Adrenal gland (tissue), 9 donors: ENCODE measurements at regions not wholly inside any gene's neighbourhood (a gene's known extent, or its start where the extent isn't known, plus 50 kb on each side); places are given as distances from the start of the nearest gene placed in this dataset.

Experiments
- DNase-seq, 7 donors: peaks; one replicate each; pipeline ENCODE4 v3.0.0-alpha.2; 2019 to 2020
- H3K27ac ChIP-seq, 5 donors: fragments of 200-600 bp; sonication (generic) in 4 of 5; 1 replicate in 3 of 5; 2 replicates in 2 of 5; pipeline versions ENCODE4 v1.5.1 to v1.8.0; 2016 to 2020; ENCODE audit warnings: mild to moderate bottlenecking in 1 of 5
- H3K27me3 ChIP-seq: fragments of 200-600 bp; 2 replicates; pipeline ENCODE4 v1.8.0; 2021
- H3K36me3 ChIP-seq, 2 donors: fragments of 200-600 bp; replicated peaks in 1 of 2; 1 replicate in 1 of 2; 2 replicates in 1 of 2; pipeline versions ENCODE4 v1.5.1 to v1.8.0; 2018 to 2022
- H3K4me1 ChIP-seq, 2 donors: fragments of 200-600 bp; replicated peaks in 1 of 2; 1 replicate in 1 of 2; 2 replicates in 1 of 2; pipeline versions ENCODE4 v1.5.1 to v1.8.0; 2018 to 2021
- H3K4me3 ChIP-seq, 4 donors: fragments of 200-600 bp; sonication (generic) in 3 of 4; one replicate each; pipeline ENCODE4 v1.5.1; 2016 to 2018
- H3K9me3 ChIP-seq, 3 donors: fragments of 200-600 bp; sonication (generic) in 1 of 3; replicated peaks in 1 of 3; 1 replicate in 2 of 3; 2 replicates in 1 of 3; pipeline versions ENCODE4 v1.5.1 to v1.8.0; 2016 to 2021
- POLR2A ChIP-seq, 2 donors: fragments of 450-650 bp; IDR thresholded peaks; one replicate each; pipeline ENCODE4 v1.6.1; 2017; ENCODE audit warnings: antibody characterized with exemption in 2 of 2, mild to moderate bottlenecking in 2 of 2, moderate library complexity in 1 of 2
- WGBS, 4 donors: extraction: QIAGEN DNeasy Blood & Tissue Kit in 2 of 4; methylation state at CpG; one replicate each; pipeline versions ENCODE4 v1.1.5 to v1.1.7; 2013 to 2017; 5-methylcytosine and 5-hydroxymethylcytosine counted together
- intact Hi-C, 2 donors: fragments of 100-400 bp; cut with DNase I; formaldehyde crosslinking; loops; one replicate each; pipeline versions ENCODE4 v1.14.1 to v1.15.0; 2022 to 2023
- TF ChIP-seq, protein P1 (sequence below), 6 experiments: fragments of 450-650 bp in 4 of 6; fragments of 200-600 bp in 2 of 6; sonication (generic) in 1 of 6; IDR thresholded peaks; 1 replicate in 5 of 6; 2 replicates in 1 of 6; pipeline versions ENCODE4 v1.5.1 to v1.8.0; 2016 to 2021; ENCODE audit warnings: antibody characterized with exemption in 6 of 6, mild to moderate bottlenecking in 2 of 6, moderate library complexity in 1 of 6
- donor health status: healthy with polysubstance abuse.
- donor health status: Bipolar disorder and iron deficiency.
- donor health status: DM: yes; HTN: yes; CAD: no.
- donor health status: DM: no; HTN: no; CAD: no.
- donor health status: DM: no; HTN: no; CAD: no.

DNA sequence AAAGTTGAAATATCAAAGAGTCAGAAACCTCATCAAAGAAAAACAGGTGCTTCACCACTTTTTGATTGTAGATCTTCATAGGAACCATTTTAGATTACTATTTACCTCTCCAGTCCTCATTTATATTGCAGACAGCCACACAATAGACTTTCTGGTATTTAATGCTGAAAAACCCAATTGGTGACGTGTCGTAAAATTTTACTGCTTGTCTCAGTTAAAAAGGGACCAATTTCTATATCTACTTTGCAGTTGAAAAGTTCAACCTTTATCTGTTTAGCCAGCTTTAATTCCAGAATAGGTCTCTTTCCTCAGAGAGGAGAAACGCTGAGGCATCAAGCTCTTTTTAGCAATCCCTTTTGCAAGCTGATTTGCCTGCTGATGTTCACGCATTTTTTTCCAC is 1722.4 kb downstream of the PLA2G4A start:
- H3K4me1 ChIP-seq = no peaks in the 10 kb centered on the region
- no peaks in the 10 kb centered on the region for H3K9me3 ChIP-seq
- no peaks in the 10 kb centered on the region for H3K27me3 ChIP-seq
- TF ChIP-seq, protein P1, sequence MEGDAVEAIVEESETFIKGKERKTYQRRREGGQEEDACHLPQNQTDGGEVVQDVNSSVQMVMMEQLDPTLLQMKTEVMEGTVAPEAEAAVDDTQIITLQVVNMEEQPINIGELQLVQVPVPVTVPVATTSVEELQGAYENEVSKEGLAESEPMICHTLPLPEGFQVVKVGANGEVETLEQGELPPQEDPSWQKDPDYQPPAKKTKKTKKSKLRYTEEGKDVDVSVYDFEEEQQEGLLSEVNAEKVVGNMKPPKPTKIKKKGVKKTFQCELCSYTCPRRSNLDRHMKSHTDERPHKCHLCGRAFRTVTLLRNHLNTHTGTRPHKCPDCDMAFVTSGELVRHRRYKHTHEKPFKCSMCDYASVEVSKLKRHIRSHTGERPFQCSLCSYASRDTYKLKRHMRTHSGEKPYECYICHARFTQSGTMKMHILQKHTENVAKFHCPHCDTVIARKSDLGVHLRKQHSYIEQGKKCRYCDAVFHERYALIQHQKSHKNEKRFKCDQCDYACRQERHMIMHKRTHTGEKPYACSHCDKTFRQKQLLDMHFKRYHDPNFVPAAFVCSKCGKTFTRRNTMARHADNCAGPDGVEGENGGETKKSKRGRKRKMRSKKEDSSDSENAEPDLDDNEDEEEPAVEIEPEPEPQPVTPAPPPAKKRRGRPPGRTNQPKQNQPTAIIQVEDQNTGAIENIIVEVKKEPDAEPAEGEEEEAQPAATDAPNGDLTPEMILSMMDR (IDR thresholded peaks at IDR 0.05) = no peak
- no peak for TF ChIP-seq POLR2A (IDR thresholded peaks at IDR 0.05)
- WGBS, 4 donors = 59 to 65% (median 61%) methylated on average over 4 of the region's 4 CpGs
- intact Hi-C loops = no loop called here
- H3K4me3 ChIP-seq = no peak overlapping the region
- H3K27ac ChIP-seq = no peak overlapping the region
- no peak for DNase-seq
- no peaks in the 10 kb centered on the region for H3K36me3 ChIP-seq

DNA sequence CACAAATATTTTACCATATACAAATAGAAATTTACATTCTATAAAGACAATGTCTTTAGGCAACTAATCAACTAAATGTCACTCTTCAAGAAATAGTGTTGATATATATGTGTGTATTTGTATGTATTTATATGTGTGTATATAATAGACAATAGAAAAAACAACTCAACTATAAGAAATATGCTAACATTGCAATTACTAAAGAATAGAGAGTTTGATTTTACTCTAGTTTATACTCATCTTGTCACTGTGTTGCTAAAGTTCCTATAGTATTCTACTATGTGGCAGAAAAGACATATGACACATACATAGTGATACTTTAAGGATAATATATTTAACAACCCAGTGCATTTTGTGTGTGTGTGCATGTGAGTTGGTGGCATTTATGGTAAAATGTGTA is 1728.3 kb downstream of the PLA2G4A start:
- DNase-seq = no peak
- Histone ChIP-seq H3K27ac (no peak overlapping the region), H3K36me3 (no peaks in the 10 kb centered on the region), H3K4me3 (no peak overlapping the region), H3K4me1 (no peaks in the 10 kb centered on the region), H3K27me3 (no peaks in the 10 kb centered on the region), H3K9me3 (no peaks in the 10 kb centered on the region)
- TF ChIP-seq, protein P1 (IDR thresholded peaks at IDR 0.05) = no peak
- no peak for TF ChIP-seq POLR2A (IDR thresholded peaks at IDR 0.05)
- intact Hi-C loops = no loop called here

DNA sequence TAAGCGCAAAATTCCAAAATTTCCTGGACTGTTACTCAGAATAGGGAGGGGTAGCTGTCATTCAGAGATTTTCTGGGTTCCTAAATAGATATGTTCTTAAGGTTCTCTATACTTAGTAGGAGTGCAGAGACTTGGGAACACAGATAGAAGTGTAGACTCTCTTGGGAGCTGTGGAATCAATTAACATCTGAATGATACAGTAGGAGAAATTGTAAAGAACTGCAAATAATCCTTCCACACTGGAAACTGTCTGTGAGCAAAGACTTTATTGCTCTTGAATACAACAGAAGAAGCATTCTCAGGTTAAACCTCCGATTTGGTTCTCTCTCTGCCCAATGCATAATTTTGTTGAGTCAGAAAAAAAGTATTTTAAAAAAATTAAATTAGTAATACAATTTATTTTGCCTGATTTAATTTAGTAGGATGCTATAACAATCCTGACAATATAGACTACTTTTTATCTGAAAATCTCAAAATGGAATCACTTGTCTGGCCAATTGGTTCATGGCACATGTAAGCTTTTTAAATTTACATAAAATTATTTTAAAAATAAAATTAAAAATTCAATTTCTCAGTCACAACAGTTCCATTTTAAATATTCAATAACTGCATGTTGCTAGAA is 1754.3 kb downstream of the PLA2G4A start:
- H3K4me1 ChIP-seq = no peaks in the 10 kb centered on the region
- H3K4me3 ChIP-seq = no peak overlapping the region
- TF ChIP-seq, protein P1 (IDR thresholded peaks at IDR 0.05) = no peak
- no peak for TF ChIP-seq POLR2A (IDR thresholded peaks at IDR 0.05)
- intact Hi-C loops = no loop called here
- H3K9me3 ChIP-seq = no peaks in the 10 kb centered on the region
- WGBS, 4 donors = 62 to 77% (median 71%) methylated on average over 2 of the region's 2 CpGs
- no peaks in the 10 kb centered on the region for H3K36me3 ChIP-seq
- no peaks in the 10 kb centered on the region for H3K27me3 ChIP-seq
- H3K27ac ChIP-seq = no peak overlapping the region
- DNase-seq = no peak

DNA sequence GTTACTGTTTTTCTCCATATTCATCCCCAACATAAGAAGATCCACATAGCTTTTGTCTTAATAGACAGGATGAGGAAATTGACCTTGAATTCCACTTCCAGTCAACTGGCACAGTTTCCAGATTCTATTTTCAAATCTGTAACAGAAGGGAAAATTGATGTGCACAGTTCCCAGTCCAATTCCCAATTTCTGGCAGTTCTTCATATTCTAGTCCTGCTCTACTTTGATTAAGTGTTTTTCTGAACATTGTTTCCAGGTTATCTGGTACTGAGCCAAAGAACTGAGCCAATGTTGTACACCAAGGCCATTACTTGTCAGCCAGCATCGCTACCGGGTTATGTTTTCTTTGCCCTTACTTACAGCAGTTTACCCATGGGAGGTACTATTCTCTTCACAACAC is 1755.4 kb downstream of the PLA2G4A start:
- intact Hi-C loops = no loop called here
- 26 to 36% (median 31%) methylated on average over 2 of the region's 2 CpGs for WGBS, 4 donors
- TF ChIP-seq, protein P1 (IDR thresholded peaks at IDR 0.05) = no peak
- TF ChIP-seq POLR2A (IDR thresholded peaks at IDR 0.05) = no peak
- no peaks in the 10 kb centered on the region for H3K9me3 ChIP-seq
- H3K4me1 ChIP-seq = no peaks in the 10 kb centered on the region
- no peaks in the 10 kb centered on the region for H3K36me3 ChIP-seq
- H3K27me3 ChIP-seq = no peaks in the 10 kb centered on the region
- no peak overlapping the region for H3K4me3 ChIP-seq
- DNase-seq = no peak
- H3K27ac ChIP-seq = no peak overlapping the region
